Stimulated activated CD8-positive, alpha-beta memory T cell treated with anti-CD3 and anti-CD28 coated beads, Interleukin-12 subunit alpha, Interleukin-12 subunit beta, amount 100 ng/mL, for 24 hours (primary cell): ENCODE measurements at regions not wholly inside any gene's neighbourhood (a gene's known extent, or its start where the extent isn't known, plus 50 kb on each side); places are given as distances from the start of the nearest gene placed in this dataset.

Experiments
- DNase-seq: peaks from one replicate; pipeline ENCODE4 v3.0.0-alpha.2; 2020; ENCODE audit errors: extremely low read depth

- no peak for DNase-seq
Measured at GRCh38 chr20:48156951-48157700, 371.8 kb upstream of the SULF2 start.

GRCh38 chr20:48156521-48156920, 371.2 kb upstream of the SULF2 start:
- no peak for DNase-seq

- DNase-seq, result no peak
Measured at GRCh38 chr20:48155268-48155667, 370.0 kb upstream of the SULF2 start.

GRCh38 chr20:48154040-48154765, 368.9 kb upstream of the SULF2 start:
- DNase-seq, result no peak

- DNase-seq, result no peak
Measured at GRCh38 chr20:48153523-48153922, 368.2 kb upstream of the SULF2 start.

- DNase-seq, result no peak
Measured at GRCh38 chr20:48153103-48153502, 367.8 kb upstream of the SULF2 start.

GRCh38 chr20:48150568-48150967, 365.3 kb upstream of the SULF2 start:
- DNase-seq, result no peak

- no peak for DNase-seq
Measured at GRCh38 chr20:48149902-48150301, 364.6 kb upstream of the SULF2 start.

- DNase-seq, result no peak
Measured at GRCh38 chr20:48148916-48149672, 363.8 kb upstream of the SULF2 start.

GRCh38 chr20:48148020-48148419, 362.7 kb upstream of the SULF2 start:
- no peak for DNase-seq

- no peak for DNase-seq
Measured at GRCh38 chr20:48147311-48147710, 362.0 kb upstream of the SULF2 start.

GRCh38 chr20:48146877-48147276, 361.6 kb upstream of the SULF2 start:
- DNase-seq, result no peak

GRCh38 chr20:48146308-48146707, 361.0 kb upstream of the SULF2 start:
- no peak for DNase-seq

GRCh38 chr20:48143435-48144081, 358.3 kb upstream of the SULF2 start:
- no peak for DNase-seq

- DNase-seq, result no peak
Measured at GRCh38 chr20:48142516-48142773, 357.2 kb upstream of the SULF2 start.

- no peak for DNase-seq
Measured at GRCh38 chr20:48141660-48142515, 356.6 kb upstream of the SULF2 start.

- DNase-seq, result no peak
Measured at GRCh38 chr20:48139262-48140041, 354.2 kb upstream of the SULF2 start.

- DNase-seq, result no peak
Measured at GRCh38 chr20:48132834-48133233, 347.6 kb upstream of the SULF2 start.

GRCh38 chr20:48131581-48131980, 346.3 kb upstream of the SULF2 start:
- DNase-seq, result no peak

- no peak for DNase-seq
Measured at GRCh38 chr20:48129345-48129942, 344.2 kb upstream of the SULF2 start.
